ENCODE measurements at regions not wholly inside any gene's neighbourhood (a gene's known extent, or its start where the extent isn't known, plus 50 kb on each side); places are given as distances from the start of the nearest gene placed in this dataset.
"Not testable (repeated sequence)": the region's sequence is repeated elsewhere in the genome, so short reads cannot be mapped to it uniquely, and the experiment has no call there.

- peaks cover 4 to 13% of the 10 kb centered on the region in 2 experiments for H3K4me1 ChIP-seq (ENCODE audit: control insufficient read depth in 1 of 2, insufficient read depth in 1 of 2, low read depth in 1 of 2, low read length in 1 of 2)
- H3K27ac ChIP-seq: peak overlapping the region; percentile 48
- not testable (repeated sequence) for H3K27me3 ChIP-seq; H3K36me3 ChIP-seq; H3K9me3 ChIP-seq; H3K4me3 ChIP-seq (ENCODE audit: low read depth in 1 of 2, low read length in 1 of 2)
These were observed 86.1 kb upstream of the IKBKE start for GRCh38 chr1:206384029-206384807.

- H3K4me3 ChIP-seq (ENCODE audit: low read depth in 1 of 2, low read length in 1 of 2); H3K36me3 ChIP-seq; H3K27me3 ChIP-seq; H3K9me3 ChIP-seq; H3K27ac ChIP-seq: not testable (repeated sequence)
- H3K4me1 ChIP-seq (ENCODE audit: control insufficient read depth in 1 of 2, insufficient read depth in 1 of 2, low read depth in 1 of 2, low read length in 1 of 2): peaks cover 4 to 13% of the 10 kb centered on the region in 2 experiments
These were observed 85.4 kb upstream of the IKBKE start for GRCh38 chr1:206384891-206385290.

GRCh38 chr1:206387631-206388030 lies 82.6 kb upstream of the IKBKE start:
- H3K27me3 ChIP-seq; H3K4me3 ChIP-seq (ENCODE audit: low read depth in 1 of 2, low read length in 1 of 2); H3K27ac ChIP-seq; H3K36me3 ChIP-seq; H3K9me3 ChIP-seq; H3K4me1 ChIP-seq (ENCODE audit: control insufficient read depth in 1 of 2, insufficient read depth in 1 of 2, low read depth in 1 of 2, low read length in 1 of 2): not testable (repeated sequence)

- H3K27ac ChIP-seq; H3K36me3 ChIP-seq; H3K9me3 ChIP-seq; H3K4me1 ChIP-seq (ENCODE audit: control insufficient read depth in 1 of 2, insufficient read depth in 1 of 2, low read depth in 1 of 2, low read length in 1 of 2); H3K4me3 ChIP-seq (ENCODE audit: low read depth in 1 of 2, low read length in 1 of 2); H3K27me3 ChIP-seq: not testable (repeated sequence)
These were observed 78.4 kb upstream of the IKBKE start for GRCh38 chr1:206391903-206392302.

GRCh38 chr1:206397501-206397900 lies 72.8 kb upstream of the IKBKE start:
- not testable (repeated sequence) for H3K4me1 ChIP-seq (ENCODE audit: control insufficient read depth in 1 of 2, insufficient read depth in 1 of 2, low read depth in 1 of 2, low read length in 1 of 2); H3K4me3 ChIP-seq (ENCODE audit: low read depth in 1 of 2, low read length in 1 of 2); H3K27ac ChIP-seq; H3K9me3 ChIP-seq; H3K36me3 ChIP-seq; H3K27me3 ChIP-seq

GRCh38 chr1:206398261-206398660 lies 72.0 kb upstream of the IKBKE start:
- H3K36me3 ChIP-seq; H3K27me3 ChIP-seq; H3K9me3 ChIP-seq; H3K4me1 ChIP-seq (ENCODE audit: control insufficient read depth in 1 of 2, insufficient read depth in 1 of 2, low read depth in 1 of 2, low read length in 1 of 2); H3K27ac ChIP-seq; H3K4me3 ChIP-seq (ENCODE audit: low read depth in 1 of 2, low read length in 1 of 2): not testable (repeated sequence)

GRCh38 chr1:206403612-206404307 lies 66.5 kb upstream of the IKBKE start:
- H3K27ac ChIP-seq; H3K27me3 ChIP-seq; H3K36me3 ChIP-seq; H3K9me3 ChIP-seq; H3K4me1 ChIP-seq (ENCODE audit: control insufficient read depth in 1 of 2, insufficient read depth in 1 of 2, low read depth in 1 of 2, low read length in 1 of 2); H3K4me3 ChIP-seq (ENCODE audit: low read depth in 1 of 2, low read length in 1 of 2): not testable (repeated sequence)

GRCh38 chr1:206404309-206405027 lies 65.8 kb upstream of the IKBKE start:
- H3K4me3 ChIP-seq (ENCODE audit: low read depth in 1 of 2, low read length in 1 of 2); H3K27ac ChIP-seq; H3K36me3 ChIP-seq; H3K4me1 ChIP-seq (ENCODE audit: control insufficient read depth in 1 of 2, insufficient read depth in 1 of 2, low read depth in 1 of 2, low read length in 1 of 2); H3K9me3 ChIP-seq; H3K27me3 ChIP-seq: not testable (repeated sequence)

GRCh38 chr1:206405282-206405681 lies 65.0 kb upstream of the IKBKE start:
- not testable (repeated sequence) for H3K27me3 ChIP-seq; H3K4me3 ChIP-seq (ENCODE audit: low read depth in 1 of 2, low read length in 1 of 2); H3K4me1 ChIP-seq (ENCODE audit: control insufficient read depth in 1 of 2, insufficient read depth in 1 of 2, low read depth in 1 of 2, low read length in 1 of 2); H3K36me3 ChIP-seq; H3K27ac ChIP-seq; H3K9me3 ChIP-seq

- H3K36me3 ChIP-seq; H3K4me3 ChIP-seq (ENCODE audit: low read depth in 1 of 2, low read length in 1 of 2); H3K9me3 ChIP-seq; H3K27me3 ChIP-seq; H3K27ac ChIP-seq; H3K4me1 ChIP-seq (ENCODE audit: control insufficient read depth in 1 of 2, insufficient read depth in 1 of 2, low read depth in 1 of 2, low read length in 1 of 2): not testable (repeated sequence)
These were observed 61.6 kb upstream of the IKBKE start for GRCh38 chr1:206408371-206409288.
